Suprapubic skin (tissue), 4 donors: ENCODE measurements at regions not wholly inside any gene's neighbourhood (a gene's known extent, or its start where the extent isn't known, plus 50 kb on each side); places are given as distances from the start of the nearest gene placed in this dataset.

Experiments
- DNase-seq, 2 donors: peaks; one replicate each; pipeline ENCODE4 v3.0.0-alpha.2; 2019; ENCODE audit warnings: low spot score in 2 of 2
- H3K27ac ChIP-seq: fragments of 200-600 bp; sonication (generic); one replicate; pipeline ENCODE4 v1.5.1; 2019
- H3K27me3 ChIP-seq: fragments of 200-600 bp; sonication (generic); one replicate; pipeline ENCODE4 v1.5.1; 2019
- H3K36me3 ChIP-seq: fragments of 200-600 bp; sonication (generic); one replicate; pipeline ENCODE4 v1.5.1; 2019
- H3K4me1 ChIP-seq: fragments of 200-600 bp; sonication (generic); one replicate; pipeline ENCODE4 v1.5.1; 2019
- H3K4me3 ChIP-seq: fragments of 200-600 bp; sonication (generic); one replicate; pipeline ENCODE4 v1.5.1; 2019; ENCODE audit warnings: mild to moderate bottlenecking
- H3K9me3 ChIP-seq: fragments of 200-600 bp; sonication (generic); one replicate; pipeline ENCODE4 v1.5.1; 2019
- CTCF ChIP-seq, 2 donors: fragments of 200-600 bp in 1 of 2; fragments of 450-650 bp in 1 of 2; sonication (generic) in 1 of 2; IDR thresholded peaks; one replicate each; pipeline ENCODE4 v1.5.1; 2016 to 2019; ENCODE audit warnings: antibody characterized with exemption in 2 of 2, mild to moderate bottlenecking in 1 of 2, moderate library complexity in 1 of 2
- EP300 ChIP-seq: sonication (generic); formaldehyde crosslinking; IDR thresholded peaks from one replicate; pipeline ENCODE4 v1.6.1; 2017; ENCODE audit warnings: antibody characterized with exemption
- POLR2A ChIP-seq, 2 donors: fragments of 450-650 bp; IDR thresholded peaks; one replicate each; pipeline ENCODE4 v1.6.1; 2017; ENCODE audit warnings: antibody characterized with exemption in 2 of 2, mild to moderate bottlenecking in 2 of 2, moderate library complexity in 2 of 2
- POLR2AphosphoS5 ChIP-seq, 3 donors: sonication (generic); formaldehyde crosslinking; IDR thresholded peaks; one replicate each; pipeline ENCODE4 v1.6.1; 2017; ENCODE audit warnings: antibody characterized with exemption in 3 of 3
- WGBS: methylation state at CpG from one replicate; pipeline ENCODE4 v1.1.5; 2018; 5-methylcytosine and 5-hydroxymethylcytosine counted together

- TF ChIP-seq CTCF (IDR thresholded peaks at IDR 0.05): no peak
- no peak for TF ChIP-seq POLR2A (IDR thresholded peaks at IDR 0.05)
- TF ChIP-seq POLR2AphosphoS5 (IDR thresholded peaks at IDR 0.05): no peak
- TF ChIP-seq EP300: no peak
- Histone ChIP-seq H3K4me3 (no peak overlapping the region), H3K4me1 (peaks cover 8% of the 10 kb centered on the region), H3K27me3 (no peaks in the 10 kb centered on the region), H3K36me3 (no peaks in the 10 kb centered on the region), H3K9me3 (no peaks in the 10 kb centered on the region), H3K27ac (no peak overlapping the region)
- DNase-seq: no peak
- WGBS: 78% methylated on average over 2 of the region's 2 CpGs
Observed at GRCh38 chr5:81820863-81821262, 70.0 kb upstream of the SSBP2 start.

- DNase-seq: no peak
- no peak overlapping the region for H3K27ac ChIP-seq
- TF ChIP-seq POLR2AphosphoS5 (IDR thresholded peaks at IDR 0.05) (no peak), CTCF (IDR thresholded peaks at IDR 0.05) (no peak), EP300 (no peak), POLR2A (IDR thresholded peaks at IDR 0.05) (no peak)
- H3K9me3 ChIP-seq: no peaks in the 10 kb centered on the region
- H3K27me3 ChIP-seq: no peaks in the 10 kb centered on the region
- H3K36me3 ChIP-seq: no peaks in the 10 kb centered on the region
- H3K4me1 ChIP-seq: peaks cover 4% of the 10 kb centered on the region
- no peak overlapping the region for H3K4me3 ChIP-seq
Observed at GRCh38 chr5:81820318-81820636, 69.4 kb upstream of the SSBP2 start.

GRCh38 chr5:81819556-81820317 lies 68.8 kb upstream of the SSBP2 start:
- TF ChIP-seq POLR2A (IDR thresholded peaks at IDR 0.05) (no peak), CTCF (IDR thresholded peaks at IDR 0.05) (no peak), POLR2AphosphoS5 (IDR thresholded peaks at IDR 0.05) (no peak), EP300 (no peak)
- 84% methylated on average over 6 of the region's 6 CpGs for WGBS
- Histone ChIP-seq H3K4me3 (no peak overlapping the region), H3K4me1 (no peaks in the 10 kb centered on the region), H3K9me3 (no peaks in the 10 kb centered on the region), H3K27ac (no peak overlapping the region), H3K27me3 (no peaks in the 10 kb centered on the region), H3K36me3 (no peaks in the 10 kb centered on the region)
- no peak for DNase-seq

- TF ChIP-seq POLR2AphosphoS5 (IDR thresholded peaks at IDR 0.05): no peak
- no peak for TF ChIP-seq POLR2A (IDR thresholded peaks at IDR 0.05)
- no peak for TF ChIP-seq CTCF (IDR thresholded peaks at IDR 0.05)
- TF ChIP-seq EP300: no peak
- Histone ChIP-seq H3K4me3 (no peak overlapping the region), H3K4me1 (no peaks in the 10 kb centered on the region), H3K27ac (no peak overlapping the region), H3K36me3 (no peaks in the 10 kb centered on the region), H3K27me3 (no peaks in the 10 kb centered on the region), H3K9me3 (no peaks in the 10 kb centered on the region)
- no peak for DNase-seq
- WGBS: 83% methylated on average over 5 of the region's 5 CpGs
Observed at GRCh38 chr5:81817980-81818379, 67.1 kb upstream of the SSBP2 start.

GRCh38 chr5:81817086-81817485 lies 66.2 kb upstream of the SSBP2 start:
- Histone ChIP-seq H3K9me3 (no peaks in the 10 kb centered on the region), H3K36me3 (no peaks in the 10 kb centered on the region), H3K4me1 (no peaks in the 10 kb centered on the region), H3K27me3 (no peaks in the 10 kb centered on the region), H3K27ac (no peak overlapping the region), H3K4me3 (no peak overlapping the region)
- WGBS: 94% methylated on average over 3 of the region's 3 CpGs
- DNase-seq: no peak
- TF ChIP-seq POLR2A (IDR thresholded peaks at IDR 0.05) (no peak), CTCF (IDR thresholded peaks at IDR 0.05) (no peak), POLR2AphosphoS5 (IDR thresholded peaks at IDR 0.05) (no peak), EP300 (no peak)
